K562 (cell line): ENCODE measurements at regions not wholly inside any gene's neighbourhood (a gene's known extent, or its start where the extent isn't known, plus 50 kb on each side); places are given as distances from the start of the nearest gene placed in this dataset.

Experiments used
- SMAD2 ChIP-seq: fragments of 150-350 bp; IDR thresholded peaks from 2 replicates; pipeline ENCODE4 v1.6.1; 2014; ENCODE audit warnings: low read depth, mild to moderate bottlenecking, low read length
- ZBTB5 ChIP-seq: fragments of 450-650 bp; IDR thresholded peaks from 2 replicates; pipeline ENCODE4 v1.6.1; 2017; ENCODE audit warnings: antibody characterized with exemption
- ZNF318 ChIP-seq, 2 experiments: fragments of 450-650 bp; IDR thresholded peaks; 2 replicates each; pipeline ENCODE4 v1.6.1; 2016; ENCODE audit warnings: mild to moderate bottlenecking in 2 of 2, borderline replicate concordance in 1 of 2, low read depth in 1 of 2, moderate library complexity in 1 of 2
- ZNF696 ChIP-seq: fragments of 250-450 bp; sonication (Bioruptor Pico); conservative IDR thresholded peaks from 2 replicates; pipeline ENCODE4 v1.4.0; 2020; ENCODE audit warnings: mild to moderate bottlenecking, moderate library complexity

GRCh38 chr1:115175596-115175995, 86.3 kb upstream of the TSPAN2 start (continued):
- no peak for TF ChIP-seq ZNF318 (IDR thresholded peaks at IDR 0.05; ENCODE audit: borderline replicate concordance in 1 of 2, low read depth in 1 of 2)
- no peak for TF ChIP-seq SMAD2
- TF ChIP-seq ZBTB5: no peak
- no peak for TF ChIP-seq ZNF696 (CRISPR knock-in tag)
